SU-DHL-6 (cell line): ENCODE measurements at regions not wholly inside any gene's neighbourhood (a gene's known extent, or its start where the extent isn't known, plus 50 kb on each side); places are given as distances from the start of the nearest gene placed in this dataset.

Experiments used
- EZH2phosphoT487 ChIP-seq: fragments of 200-600 bp; sonication (generic), shearing (Covaris generic); conservative IDR thresholded peaks from 2 replicates; pipeline ENCODE4 v1.6.1; 2018; ENCODE audit warnings: mild to moderate bottlenecking, antibody characterized with exemption, low read length, moderate library complexity, mixed read lengths
- TF ChIP-seq, protein P1 (sequence below): fragments of 200-600 bp; sonication (generic); IDR thresholded peaks from one replicate; pipeline ENCODE4 v1.5.1; 2017; ENCODE audit warnings: antibody characterized with exemption, mild to moderate bottlenecking, low read length, moderate library complexity; ENCODE audit not compliant: insufficient read depth, poor library complexity, severe bottlenecking

DNA sequence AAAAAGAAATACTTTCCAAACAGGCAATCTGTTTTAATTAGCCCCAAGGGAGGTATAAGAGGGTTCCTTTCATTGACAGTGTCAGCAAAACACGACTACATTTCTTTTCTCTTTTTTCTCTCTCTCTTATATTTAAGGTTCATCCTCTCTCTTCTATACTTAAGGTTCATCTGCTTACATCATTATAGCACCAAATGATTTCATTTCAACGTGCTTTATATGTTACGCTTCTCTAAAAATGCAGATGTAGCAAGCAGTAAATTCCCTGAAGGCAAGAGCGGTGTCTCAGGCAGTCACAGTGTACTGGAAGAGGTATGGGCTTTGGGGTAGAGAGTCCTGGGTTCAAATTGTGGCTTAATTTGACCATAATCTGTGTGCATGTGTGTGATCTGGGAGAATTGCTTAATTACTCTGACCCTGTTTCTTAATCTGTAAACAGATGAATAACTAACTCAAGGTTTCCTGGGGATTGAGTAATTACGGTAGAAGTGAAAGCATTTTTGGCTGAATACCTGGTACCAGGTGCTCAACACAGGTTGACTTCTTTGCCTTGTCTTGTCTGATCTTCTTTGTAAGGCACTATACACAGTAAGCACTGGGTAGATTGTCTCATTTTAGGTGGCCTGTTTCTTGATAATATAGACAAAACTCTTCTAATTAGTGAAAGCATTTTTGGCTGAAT, 180.8 kb downstream of the SPRY1 start:
- TF ChIP-seq, protein P1, sequence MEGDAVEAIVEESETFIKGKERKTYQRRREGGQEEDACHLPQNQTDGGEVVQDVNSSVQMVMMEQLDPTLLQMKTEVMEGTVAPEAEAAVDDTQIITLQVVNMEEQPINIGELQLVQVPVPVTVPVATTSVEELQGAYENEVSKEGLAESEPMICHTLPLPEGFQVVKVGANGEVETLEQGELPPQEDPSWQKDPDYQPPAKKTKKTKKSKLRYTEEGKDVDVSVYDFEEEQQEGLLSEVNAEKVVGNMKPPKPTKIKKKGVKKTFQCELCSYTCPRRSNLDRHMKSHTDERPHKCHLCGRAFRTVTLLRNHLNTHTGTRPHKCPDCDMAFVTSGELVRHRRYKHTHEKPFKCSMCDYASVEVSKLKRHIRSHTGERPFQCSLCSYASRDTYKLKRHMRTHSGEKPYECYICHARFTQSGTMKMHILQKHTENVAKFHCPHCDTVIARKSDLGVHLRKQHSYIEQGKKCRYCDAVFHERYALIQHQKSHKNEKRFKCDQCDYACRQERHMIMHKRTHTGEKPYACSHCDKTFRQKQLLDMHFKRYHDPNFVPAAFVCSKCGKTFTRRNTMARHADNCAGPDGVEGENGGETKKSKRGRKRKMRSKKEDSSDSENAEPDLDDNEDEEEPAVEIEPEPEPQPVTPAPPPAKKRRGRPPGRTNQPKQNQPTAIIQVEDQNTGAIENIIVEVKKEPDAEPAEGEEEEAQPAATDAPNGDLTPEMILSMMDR: no peak
- no peak for TF ChIP-seq EZH2phosphoT487
